HCT116 (cell line): ENCODE measurements at regions not wholly inside any gene's neighbourhood (a gene's known extent, or its start where the extent isn't known, plus 50 kb on each side); places are given as distances from the start of the nearest gene placed in this dataset.

ENCODE experiments used
- ATAC-seq: fragments of 200-7000 bp; cut with Tn5 transposase; 2 replicates; pipeline ENCODE4 v1.9.1; 2020; ENCODE audit warnings: mild to moderate bottlenecking, moderate library complexity
- BruUV-seq: library from RNA; stranded (reverse); fragments of 400-500 nt; replicated peaks from 2 replicates; lab custom pipeline; 2021; lab: Mats Ljungman, UMichigan
- CTCF ChIA-PET: fragments of 300-600 bp; sonication (Branson Sonifier 250); formaldehyde crosslinking; loops from one replicate; lab custom pipeline; 2021; ENCODE audit warnings: antibody characterized with exemption; lab: Charles Lee
- POLR2A ChIA-PET: fragments of 300-600, 350-600 bp; sonication (Branson Sonifier 250); formaldehyde crosslinking; loops from one replicate; lab custom pipeline; 2021; ENCODE audit warnings: antibody characterized with exemption; lab: Charles Lee
- RAD21 ChIA-PET, 2 experiments: fragments of 300-600 bp; sonication (Branson Sonifier 250); formaldehyde crosslinking; loops; one replicate each; lab custom pipeline; 2023; ENCODE audit warnings: low total read pairs in 2 of 2; ENCODE audit not compliant: uncharacterized antibody in 2 of 2, unreplicated experiment in 2 of 2, low non-redundant PET in 1 of 2; lab: Charles Lee
- DNase-seq: peaks from one replicate; pipeline ENCODE4 v3.0.0-alpha.2; 2010; ENCODE audit warnings: low read depth, low spot score
- H2AFZ ChIP-seq: fragments of 200-600 bp; shearing (Covaris generic), sonication (generic); 2 replicates; pipeline ENCODE4 v1.6.1; 2017; ENCODE audit warnings: low read depth, mixed run types, mixed read lengths, antibody characterized with exemption, low read length; ENCODE audit not compliant: poor library complexity, severe bottlenecking
- H3K27ac ChIP-seq: 2 replicates; pipeline ENCODE4 v1.5.1; 2012; ENCODE audit warnings: low read depth, low read length
- H3K27me3 ChIP-seq: fragments of 200-600 bp; sonication (generic); 2 replicates; pipeline ENCODE4 v1.6.1; 2016; ENCODE audit warnings: mixed run types, low read length, mixed read lengths; ENCODE audit not compliant: insufficient read depth
- H3K36me3 ChIP-seq, 2 experiments: fragments of 200-500 bp in 1 of 2; fragments of 200-600 bp in 1 of 2; sonication (Bioruptor generic) in 1 of 2; sonication (generic) in 1 of 2; 2 replicates each; pipeline versions ENCODE4 v1.5.1 to v1.6.1; 2014 to 2016; ENCODE audit warnings: low read length in 2 of 2, inconsistent platforms in 1 of 2, mixed read lengths in 1 of 2, mixed run types in 1 of 2; ENCODE audit not compliant: insufficient read depth in 2 of 2, control insufficient read depth in 1 of 2
- H3K4me1 ChIP-seq, 2 experiments: fragments of 200-600 bp in 1 of 2; sonication (generic) in 1 of 2; 2 replicates each; pipeline versions ENCODE4 v1.5.1 to v1.6.1; 2012 to 2017; ENCODE audit warnings: low read length in 2 of 2, inconsistent platforms in 1 of 2, mild to moderate bottlenecking in 1 of 2, mixed read lengths in 1 of 2, mixed run types in 1 of 2, moderate library complexity in 1 of 2; ENCODE audit not compliant: insufficient read depth in 2 of 2, control insufficient read depth in 1 of 2
- H3K4me2 ChIP-seq: fragments of 200-600 bp; sonication (generic); 2 replicates; pipeline ENCODE4 v1.6.1; 2017; ENCODE audit warnings: mixed run types, low read length, mixed read lengths
- H3K4me3 ChIP-seq, 2 experiments: fragments of 200-600 bp in 1 of 2; sonication (generic) in 1 of 2; replicated peaks in 1 of 2; 2 replicates each; pipeline ENCODE4 v1.5.1; 2011 to 2016; ENCODE audit warnings: low read length in 2 of 2, control low read depth in 1 of 2, low read depth in 1 of 2, mild to moderate bottlenecking in 1 of 2, mixed read lengths in 1 of 2, mixed run types in 1 of 2
- H3K79me2 ChIP-seq: fragments of 200-600 bp; sonication (generic); 2 replicates; pipeline ENCODE4 v1.6.1; 2017; ENCODE audit warnings: mild to moderate bottlenecking, mixed run types, low read length, moderate library complexity, mixed read lengths; ENCODE audit not compliant: insufficient read depth
- H3K9ac ChIP-seq: fragments of 200-600 bp; sonication (generic); 2 replicates; pipeline ENCODE4 v1.6.1; 2016; ENCODE audit warnings: low read length, mixed read lengths
- H3K9me2 ChIP-seq: fragments of 200-600 bp; sonication (generic), shearing (Covaris generic); 2 replicates; pipeline ENCODE4 v1.6.1; 2017; ENCODE audit warnings: mixed run types, mild to moderate bottlenecking, moderate library complexity; ENCODE audit not compliant: insufficient read depth
- H3K9me3 ChIP-seq, 2 experiments: fragments of 200-500 bp in 1 of 2; fragments of 200-600 bp in 1 of 2; sonication (Bioruptor generic) in 1 of 2; sonication (generic) in 1 of 2; 2 replicates each; pipeline ENCODE4 v1.6.1; 2014 to 2017; ENCODE audit warnings: low read length in 2 of 2, mixed read lengths in 2 of 2, inconsistent platforms in 1 of 2, low read depth in 1 of 2, mild to moderate bottlenecking in 1 of 2, mixed run types in 1 of 2, moderate library complexity in 1 of 2; ENCODE audit not compliant: control insufficient read depth in 1 of 2, insufficient read depth in 1 of 2
- H4K20me1 ChIP-seq: fragments of 200-600 bp; sonication (generic), shearing (Covaris generic); 2 replicates; pipeline ENCODE4 v1.6.1; 2017; ENCODE audit warnings: mixed run types, mild to moderate bottlenecking, moderate library complexity; ENCODE audit not compliant: insufficient read depth
- CBX3 ChIP-seq: IDR thresholded peaks from 2 replicates; pipeline ENCODE4 v1.6.1; 2012; ENCODE audit warnings: low read depth
- ELF1 ChIP-seq: IDR thresholded peaks from 2 replicates; pipeline ENCODE4 v1.6.1; 2012; ENCODE audit warnings: low read depth, borderline replicate concordance
- EZH2phosphoT487 ChIP-seq: fragments of 200-600 bp; IDR thresholded peaks from 2 replicates; pipeline ENCODE4 v1.6.1; 2018; ENCODE audit warnings: antibody characterized with exemption, borderline replicate concordance
- FOSL1 ChIP-seq: IDR thresholded peaks from 2 replicates; pipeline ENCODE4 v1.6.1; 2012; ENCODE audit warnings: low read depth
- POLR2A ChIP-seq: IDR thresholded peaks from 2 replicates; pipeline ENCODE4 v1.7.0; 2011; ENCODE audit warnings: borderline replicate concordance; ENCODE audit not compliant: insufficient read depth, insufficient read length; ENCODE audit errors: extremely low read depth
- POLR2AphosphoS5 ChIP-seq: IDR thresholded peaks from 2 replicates; pipeline ENCODE4 v1.6.1; 2011; ENCODE audit warnings: mild to moderate bottlenecking, low read depth, low read length, moderate library complexity
- SIN3A ChIP-seq: IDR thresholded peaks from 2 replicates; pipeline ENCODE4 v1.6.1; 2012; ENCODE audit warnings: low read depth
- YY1 ChIP-seq: IDR thresholded peaks from 2 replicates; pipeline ENCODE4 v1.6.1; 2011; ENCODE audit warnings: low read length, low read depth, moderate library complexity, mild to moderate bottlenecking; ENCODE audit not compliant: insufficient replicate concordance; ENCODE audit errors: extremely low read depth
- intact Hi-C: fragments of 100-400 bp; cut with micrococcal nuclease; formaldehyde crosslinking; loops from 2 replicates; pipeline ENCODE4 v1.10.0; 2022
- TF ChIP-seq, protein P1 (sequence below), 3 experiments: fragments of 200-600 bp in 1 of 3; sonication (generic) in 1 of 3; IDR thresholded peaks in 2 of 3; conservative IDR thresholded peaks in 1 of 3; 2 replicates each; pipeline ENCODE4 v1.5.1; 2012 to 2017; ENCODE audit warnings: low read depth in 2 of 3, low read length in 2 of 3, antibody characterized with exemption in 1 of 3, borderline replicate concordance in 1 of 3, control low read depth in 1 of 3, mild to moderate bottlenecking in 1 of 3, mixed read lengths in 1 of 3, mixed run types in 1 of 3, moderate library complexity in 1 of 3; ENCODE audit not compliant: insufficient read depth in 1 of 3
- TF ChIP-seq, protein P2 (sequence below): IDR thresholded peaks from 2 replicates; pipeline ENCODE4 v1.6.1; 2012; ENCODE audit warnings: low read depth
- TF ChIP-seq, protein P3 (sequence below): IDR thresholded peaks from 2 replicates; pipeline ENCODE4 v1.6.1; 2012

DNA sequence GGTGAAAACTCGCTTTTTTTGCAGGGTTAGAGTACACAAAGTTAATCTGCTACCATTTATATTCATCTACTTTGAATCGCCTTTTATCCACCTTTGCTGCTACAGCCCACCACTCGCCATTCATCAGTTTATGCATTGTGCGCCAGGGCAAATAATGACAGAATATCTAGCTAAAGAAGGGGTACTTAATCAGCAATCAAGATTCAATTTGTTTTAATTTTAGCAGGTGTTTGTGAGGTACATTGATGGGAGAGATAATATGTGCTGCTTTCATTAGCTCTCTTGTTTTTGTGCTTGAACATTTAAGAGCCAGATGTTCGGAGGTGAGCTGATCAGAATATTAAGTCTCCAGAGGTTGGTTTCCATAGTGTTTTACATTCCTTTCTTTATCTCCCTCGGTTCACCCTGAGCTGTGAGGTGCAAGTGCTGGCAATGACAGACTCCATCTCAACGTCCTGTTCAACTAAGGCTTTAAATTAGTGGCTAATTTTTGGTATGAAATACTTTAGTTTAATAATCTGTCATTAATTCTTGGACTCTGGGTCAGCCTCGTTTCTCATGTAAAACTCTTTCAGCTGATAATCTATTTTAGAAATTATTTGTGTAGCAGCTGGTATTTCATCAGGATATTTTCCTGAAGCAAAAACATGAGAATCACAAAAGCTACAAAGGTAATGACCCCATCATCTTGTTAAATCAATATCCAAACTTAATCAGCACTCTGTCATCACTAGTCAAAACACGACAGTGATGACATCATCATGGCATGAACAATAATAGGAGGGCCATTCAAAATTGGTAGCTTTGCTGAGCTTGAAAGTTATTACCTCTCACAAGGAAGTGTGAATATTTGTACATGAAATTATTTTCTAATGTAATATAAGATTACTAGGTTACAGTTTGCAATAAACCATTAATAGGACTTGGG is 479.9 kb upstream of the FANCL start:
- H2AFZ ChIP-seq: no peak overlapping the region
- no peaks in the 10 kb centered on the region for H3K9me2 ChIP-seq
- ChIA-PET RAD21 (no interaction called here), POLR2A (no interaction called here), CTCF (no interaction called here)
- no peak for TF ChIP-seq EZH2phosphoT487
- no peak for TF ChIP-seq CBX3
- TF ChIP-seq FOSL1: no peak
- no peak for TF ChIP-seq POLR2A
- no peak for TF ChIP-seq POLR2AphosphoS5
- TF ChIP-seq ELF1: no peak
- TF ChIP-seq SIN3A: no peak
- TF ChIP-seq, protein P1, sequence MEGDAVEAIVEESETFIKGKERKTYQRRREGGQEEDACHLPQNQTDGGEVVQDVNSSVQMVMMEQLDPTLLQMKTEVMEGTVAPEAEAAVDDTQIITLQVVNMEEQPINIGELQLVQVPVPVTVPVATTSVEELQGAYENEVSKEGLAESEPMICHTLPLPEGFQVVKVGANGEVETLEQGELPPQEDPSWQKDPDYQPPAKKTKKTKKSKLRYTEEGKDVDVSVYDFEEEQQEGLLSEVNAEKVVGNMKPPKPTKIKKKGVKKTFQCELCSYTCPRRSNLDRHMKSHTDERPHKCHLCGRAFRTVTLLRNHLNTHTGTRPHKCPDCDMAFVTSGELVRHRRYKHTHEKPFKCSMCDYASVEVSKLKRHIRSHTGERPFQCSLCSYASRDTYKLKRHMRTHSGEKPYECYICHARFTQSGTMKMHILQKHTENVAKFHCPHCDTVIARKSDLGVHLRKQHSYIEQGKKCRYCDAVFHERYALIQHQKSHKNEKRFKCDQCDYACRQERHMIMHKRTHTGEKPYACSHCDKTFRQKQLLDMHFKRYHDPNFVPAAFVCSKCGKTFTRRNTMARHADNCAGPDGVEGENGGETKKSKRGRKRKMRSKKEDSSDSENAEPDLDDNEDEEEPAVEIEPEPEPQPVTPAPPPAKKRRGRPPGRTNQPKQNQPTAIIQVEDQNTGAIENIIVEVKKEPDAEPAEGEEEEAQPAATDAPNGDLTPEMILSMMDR (IDR thresholded peaks at IDR 0.05 in 2 of 3, conservative IDR thresholded peaks at IDR 0.05 in 1 of 3; ENCODE audit: borderline replicate concordance in 1 of 3, insufficient read depth in 1 of 3, low read depth in 2 of 3, low read length in 2 of 3): no peak
- TF ChIP-seq, protein P2, sequence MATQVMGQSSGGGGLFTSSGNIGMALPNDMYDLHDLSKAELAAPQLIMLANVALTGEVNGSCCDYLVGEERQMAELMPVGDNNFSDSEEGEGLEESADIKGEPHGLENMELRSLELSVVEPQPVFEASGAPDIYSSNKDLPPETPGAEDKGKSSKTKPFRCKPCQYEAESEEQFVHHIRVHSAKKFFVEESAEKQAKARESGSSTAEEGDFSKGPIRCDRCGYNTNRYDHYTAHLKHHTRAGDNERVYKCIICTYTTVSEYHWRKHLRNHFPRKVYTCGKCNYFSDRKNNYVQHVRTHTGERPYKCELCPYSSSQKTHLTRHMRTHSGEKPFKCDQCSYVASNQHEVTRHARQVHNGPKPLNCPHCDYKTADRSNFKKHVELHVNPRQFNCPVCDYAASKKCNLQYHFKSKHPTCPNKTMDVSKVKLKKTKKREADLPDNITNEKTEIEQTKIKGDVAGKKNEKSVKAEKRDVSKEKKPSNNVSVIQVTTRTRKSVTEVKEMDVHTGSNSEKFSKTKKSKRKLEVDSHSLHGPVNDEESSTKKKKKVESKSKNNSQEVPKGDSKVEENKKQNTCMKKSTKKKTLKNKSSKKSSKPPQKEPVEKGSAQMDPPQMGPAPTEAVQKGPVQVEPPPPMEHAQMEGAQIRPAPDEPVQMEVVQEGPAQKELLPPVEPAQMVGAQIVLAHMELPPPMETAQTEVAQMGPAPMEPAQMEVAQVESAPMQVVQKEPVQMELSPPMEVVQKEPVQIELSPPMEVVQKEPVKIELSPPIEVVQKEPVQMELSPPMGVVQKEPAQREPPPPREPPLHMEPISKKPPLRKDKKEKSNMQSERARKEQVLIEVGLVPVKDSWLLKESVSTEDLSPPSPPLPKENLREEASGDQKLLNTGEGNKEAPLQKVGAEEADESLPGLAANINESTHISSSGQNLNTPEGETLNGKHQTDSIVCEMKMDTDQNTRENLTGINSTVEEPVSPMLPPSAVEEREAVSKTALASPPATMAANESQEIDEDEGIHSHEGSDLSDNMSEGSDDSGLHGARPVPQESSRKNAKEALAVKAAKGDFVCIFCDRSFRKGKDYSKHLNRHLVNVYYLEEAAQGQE: no peak
- no peak for TF ChIP-seq YY1
- TF ChIP-seq, protein P3, sequence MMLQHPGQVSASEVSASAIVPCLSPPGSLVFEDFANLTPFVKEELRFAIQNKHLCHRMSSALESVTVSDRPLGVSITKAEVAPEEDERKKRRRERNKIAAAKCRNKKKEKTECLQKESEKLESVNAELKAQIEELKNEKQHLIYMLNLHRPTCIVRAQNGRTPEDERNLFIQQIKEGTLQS: no peak
- intact Hi-C loops: no loop called here
- no peak overlapping the region for H3K4me3 ChIP-seq
- no peak for DNase-seq
- H3K9ac ChIP-seq: no peak overlapping the region
- H3K9me3 ChIP-seq: no peaks in the 10 kb centered on the region
- no peaks in the 10 kb centered on the region for H3K36me3 ChIP-seq
- no peak for ATAC-seq
- H3K4me2 ChIP-seq: no peak overlapping the region
- H3K79me2 ChIP-seq: no peaks in the 10 kb centered on the region
- no peak overlapping the region for H3K27ac ChIP-seq
- no peaks in the 10 kb centered on the region for H3K4me1 ChIP-seq
- no TSS peak for BruUV-seq
- H3K27me3 ChIP-seq: no peaks in the 10 kb centered on the region; the same call in 1 of the 2 replicates
- no peaks in the 10 kb centered on the region for H4K20me1 ChIP-seq
